Adrenal gland (tissue), 9 donors: ENCODE measurements at regions not wholly inside any gene's neighbourhood (a gene's known extent, or its start where the extent isn't known, plus 50 kb on each side); places are given as distances from the start of the nearest gene placed in this dataset.

Experiments used
- DNase-seq, 7 donors: peaks; one replicate each; pipeline ENCODE4 v3.0.0-alpha.2; 2019 to 2020
- H3K27ac ChIP-seq, 5 donors: fragments of 200-600 bp; sonication (generic) in 4 of 5; 1 replicate in 3 of 5; 2 replicates in 2 of 5; pipeline versions ENCODE4 v1.5.1 to v1.8.0; 2016 to 2020; ENCODE audit warnings: mild to moderate bottlenecking in 1 of 5
- H3K27me3 ChIP-seq: fragments of 200-600 bp; 2 replicates; pipeline ENCODE4 v1.8.0; 2021
- H3K36me3 ChIP-seq, 2 donors: fragments of 200-600 bp; replicated peaks in 1 of 2; 1 replicate in 1 of 2; 2 replicates in 1 of 2; pipeline versions ENCODE4 v1.5.1 to v1.8.0; 2018 to 2022
- H3K4me1 ChIP-seq, 2 donors: fragments of 200-600 bp; replicated peaks in 1 of 2; 1 replicate in 1 of 2; 2 replicates in 1 of 2; pipeline versions ENCODE4 v1.5.1 to v1.8.0; 2018 to 2021
- H3K4me3 ChIP-seq, 4 donors: fragments of 200-600 bp; sonication (generic) in 3 of 4; one replicate each; pipeline ENCODE4 v1.5.1; 2016 to 2018
- H3K9me3 ChIP-seq, 3 donors: fragments of 200-600 bp; sonication (generic) in 1 of 3; replicated peaks in 1 of 3; 1 replicate in 2 of 3; 2 replicates in 1 of 3; pipeline versions ENCODE4 v1.5.1 to v1.8.0; 2016 to 2021
- POLR2A ChIP-seq, 2 donors: fragments of 450-650 bp; IDR thresholded peaks; one replicate each; pipeline ENCODE4 v1.6.1; 2017; ENCODE audit warnings: antibody characterized with exemption in 2 of 2, mild to moderate bottlenecking in 2 of 2, moderate library complexity in 1 of 2
- WGBS, 4 donors: extraction: QIAGEN DNeasy Blood & Tissue Kit in 2 of 4; methylation state at CpG; one replicate each; pipeline versions ENCODE4 v1.1.5 to v1.1.7; 2013 to 2017; 5-methylcytosine and 5-hydroxymethylcytosine counted together
- intact Hi-C, 2 donors: fragments of 100-400 bp; cut with DNase I; formaldehyde crosslinking; loops; one replicate each; pipeline versions ENCODE4 v1.14.1 to v1.15.0; 2022 to 2023
- TF ChIP-seq, protein P1 (sequence below), 6 experiments: fragments of 450-650 bp in 4 of 6; fragments of 200-600 bp in 2 of 6; sonication (generic) in 1 of 6; IDR thresholded peaks; 1 replicate in 5 of 6; 2 replicates in 1 of 6; pipeline versions ENCODE4 v1.5.1 to v1.8.0; 2016 to 2021; ENCODE audit warnings: antibody characterized with exemption in 6 of 6, mild to moderate bottlenecking in 2 of 6, moderate library complexity in 1 of 6
- donor health status: healthy with polysubstance abuse.
- donor health status: Bipolar disorder and iron deficiency.
- donor health status: DM: yes; HTN: yes; CAD: no.
- donor health status: DM: no; HTN: no; CAD: no.
- donor health status: DM: no; HTN: no; CAD: no.

DNA sequence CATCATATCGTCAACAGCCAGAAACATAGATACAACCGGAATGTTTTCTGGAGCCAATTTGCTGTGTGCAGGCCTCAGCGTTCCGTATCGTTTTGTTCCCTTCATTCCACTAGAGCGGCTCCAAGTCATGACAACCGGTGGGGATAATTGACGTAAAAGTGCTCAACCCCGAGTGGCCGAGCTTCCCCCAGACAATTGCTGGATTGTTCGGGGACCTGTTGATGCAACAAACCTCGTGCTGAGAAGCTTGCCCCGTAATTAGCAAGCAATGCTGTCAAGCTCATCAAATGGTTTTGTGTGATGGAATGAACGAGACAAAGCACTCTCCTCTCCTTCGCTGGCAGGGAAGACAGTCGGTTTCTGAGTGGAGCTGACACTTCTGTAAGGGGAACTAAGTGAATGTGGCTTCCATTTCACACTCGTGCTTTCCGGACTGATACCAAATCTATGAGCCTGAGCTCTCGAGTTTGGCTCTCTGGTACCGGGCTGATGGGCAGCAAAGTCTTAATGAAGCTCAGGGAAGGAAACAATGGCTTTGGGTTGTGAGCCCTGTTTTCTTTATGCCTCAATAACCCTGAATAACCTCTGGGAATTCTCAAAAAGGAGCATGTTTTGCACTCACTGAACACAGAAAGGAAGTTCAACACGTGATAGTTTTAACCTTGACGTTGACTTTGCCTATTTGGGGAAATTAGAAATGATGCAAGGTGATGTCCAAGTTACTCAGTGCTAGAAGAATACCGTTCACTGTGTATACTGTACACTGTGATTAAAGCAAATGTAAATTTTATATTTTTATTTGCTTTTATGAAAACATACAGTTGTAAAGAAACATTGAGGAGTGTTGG, 220.5 kb downstream of the BAMBI start:
- intact Hi-C loops: no loop called here
- H3K36me3 ChIP-seq: no peaks in the 10 kb centered on the region
- H3K27ac ChIP-seq: no peak overlapping the region
- H3K27me3 ChIP-seq: no peaks in the 10 kb centered on the region
- DNase-seq: no peak
- H3K9me3 ChIP-seq: no peaks in the 10 kb centered on the region
- 79 to 86% (median 85%) methylated on average over 21 to 23 of the region's 23 CpGs for WGBS, 4 donors
- H3K4me3 ChIP-seq: no peak overlapping the region
- H3K4me1 ChIP-seq: no peaks in the 10 kb centered on the region
- TF ChIP-seq, protein P1, sequence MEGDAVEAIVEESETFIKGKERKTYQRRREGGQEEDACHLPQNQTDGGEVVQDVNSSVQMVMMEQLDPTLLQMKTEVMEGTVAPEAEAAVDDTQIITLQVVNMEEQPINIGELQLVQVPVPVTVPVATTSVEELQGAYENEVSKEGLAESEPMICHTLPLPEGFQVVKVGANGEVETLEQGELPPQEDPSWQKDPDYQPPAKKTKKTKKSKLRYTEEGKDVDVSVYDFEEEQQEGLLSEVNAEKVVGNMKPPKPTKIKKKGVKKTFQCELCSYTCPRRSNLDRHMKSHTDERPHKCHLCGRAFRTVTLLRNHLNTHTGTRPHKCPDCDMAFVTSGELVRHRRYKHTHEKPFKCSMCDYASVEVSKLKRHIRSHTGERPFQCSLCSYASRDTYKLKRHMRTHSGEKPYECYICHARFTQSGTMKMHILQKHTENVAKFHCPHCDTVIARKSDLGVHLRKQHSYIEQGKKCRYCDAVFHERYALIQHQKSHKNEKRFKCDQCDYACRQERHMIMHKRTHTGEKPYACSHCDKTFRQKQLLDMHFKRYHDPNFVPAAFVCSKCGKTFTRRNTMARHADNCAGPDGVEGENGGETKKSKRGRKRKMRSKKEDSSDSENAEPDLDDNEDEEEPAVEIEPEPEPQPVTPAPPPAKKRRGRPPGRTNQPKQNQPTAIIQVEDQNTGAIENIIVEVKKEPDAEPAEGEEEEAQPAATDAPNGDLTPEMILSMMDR (IDR thresholded peaks at IDR 0.05): no peak
- no peak for TF ChIP-seq POLR2A (IDR thresholded peaks at IDR 0.05)

DNA sequence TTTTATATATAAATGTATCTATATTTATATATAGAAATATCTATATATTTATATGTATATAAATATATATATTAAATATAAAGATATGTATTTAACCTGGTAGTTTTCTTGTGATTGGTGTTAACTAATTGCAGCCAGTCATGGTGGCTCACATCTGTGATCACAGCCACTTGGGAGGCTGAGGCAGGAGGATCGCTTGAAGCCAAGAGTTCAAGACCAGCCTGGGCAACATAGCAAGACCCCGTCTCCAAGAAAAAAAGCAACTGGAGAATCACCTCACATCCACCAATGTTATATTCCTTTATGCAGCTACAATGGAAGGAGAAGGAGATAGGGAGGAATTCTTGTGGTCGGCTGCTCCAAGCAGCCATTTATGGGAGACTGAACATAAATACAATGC, 224.9 kb downstream of the BAMBI start:
- WGBS, 4 donors: 75 to 96% (median 87%) methylated on average over 3 of the region's 3 CpGs
- TF ChIP-seq, protein P1 (IDR thresholded peaks at IDR 0.05): no peak
- TF ChIP-seq POLR2A (IDR thresholded peaks at IDR 0.05): no peak
- H3K4me3 ChIP-seq: no peak overlapping the region
- H3K9me3 ChIP-seq: no peaks in the 10 kb centered on the region
- no peaks in the 10 kb centered on the region for H3K27me3 ChIP-seq
- H3K27ac ChIP-seq: no peak overlapping the region
- no peaks in the 10 kb centered on the region for H3K4me1 ChIP-seq
- no peaks in the 10 kb centered on the region for H3K36me3 ChIP-seq
- intact Hi-C loops: no loop called here
- no peak for DNase-seq

DNA sequence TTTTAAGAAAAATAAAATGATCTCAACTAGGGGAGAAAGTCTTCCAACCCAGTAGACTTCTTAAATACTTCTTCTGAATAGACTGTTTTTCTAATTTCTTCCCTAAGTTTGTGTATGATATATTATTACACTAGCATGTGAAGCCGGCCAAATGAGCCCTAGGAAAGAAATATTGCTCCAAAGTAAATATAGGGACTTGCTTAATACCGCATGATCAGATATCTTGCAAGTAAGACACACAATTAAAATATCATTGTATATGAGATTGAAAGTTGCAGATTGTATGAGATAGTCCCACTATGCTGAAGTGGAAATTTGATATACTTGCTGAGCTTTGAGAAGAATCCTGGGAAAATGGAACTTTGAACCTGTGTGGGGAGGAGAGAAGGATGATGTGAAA, 225.7 kb downstream of the BAMBI start:
- Histone ChIP-seq H3K9me3 (no peaks in the 10 kb centered on the region), H3K36me3 (no peaks in the 10 kb centered on the region), H3K4me3 (no peak overlapping the region), H3K4me1 (no peaks in the 10 kb centered on the region), H3K27ac (no peak overlapping the region), H3K27me3 (no peaks in the 10 kb centered on the region)
- intact Hi-C loops: no loop called here
- TF ChIP-seq, protein P1 (IDR thresholded peaks at IDR 0.05): no peak
- TF ChIP-seq POLR2A (IDR thresholded peaks at IDR 0.05): no peak
- WGBS, 4 donors: 78 to 87% (median 79%) methylated on average over 2 of the region's 2 CpGs
- DNase-seq: no peak

DNA sequence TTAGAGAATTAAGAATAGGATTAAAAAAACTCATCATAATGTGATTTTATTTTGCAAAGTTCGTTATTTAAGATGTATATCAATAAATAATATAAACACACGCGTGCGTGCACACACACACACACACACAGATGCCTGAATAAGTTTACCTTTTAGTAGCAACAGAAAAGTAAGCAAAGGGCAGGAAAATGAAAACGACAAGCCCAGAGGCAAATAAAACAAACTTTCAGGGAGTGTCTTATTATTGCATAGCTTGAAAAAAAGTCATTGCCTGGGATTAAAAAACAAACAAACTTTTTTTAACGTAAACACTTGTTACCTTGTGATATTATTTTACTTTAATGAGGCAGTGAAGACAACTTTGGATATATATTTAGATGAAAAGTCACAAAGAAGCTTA, 226.4 kb downstream of the BAMBI start:
- no peak overlapping the region for H3K4me3 ChIP-seq
- no peaks in the 10 kb centered on the region for H3K9me3 ChIP-seq
- H3K36me3 ChIP-seq: no peaks in the 10 kb centered on the region
- 83 to 88% (median 86%) methylated on average over 6 of the region's 6 CpGs for WGBS, 4 donors
- H3K4me1 ChIP-seq: no peaks in the 10 kb centered on the region
- no peaks in the 10 kb centered on the region for H3K27me3 ChIP-seq
- no peak for TF ChIP-seq POLR2A (IDR thresholded peaks at IDR 0.05)
- TF ChIP-seq, protein P1 (IDR thresholded peaks at IDR 0.05): no peak
- DNase-seq: no peak
- no peak overlapping the region for H3K27ac ChIP-seq
- intact Hi-C loops: no loop called here
